Coronary artery (tissue), 2 donors: ENCODE measurements at regions not wholly inside any gene's neighbourhood (a gene's known extent, or its start where the extent isn't known, plus 50 kb on each side); places are given as distances from the start of the nearest gene placed in this dataset.

ENCODE experiments used
- DNase-seq: peaks from one replicate; pipeline ENCODE4 v3.0.0-alpha.2; 2017; ENCODE audit warnings: low spot score
- H3K27ac ChIP-seq, 2 donors: fragments of 200-600 bp; sonication (generic); one replicate each; pipeline ENCODE4 v1.5.1; 2016 to 2019
- H3K4me3 ChIP-seq: fragments of 200-600 bp; sonication (generic); 2 replicates; pipeline ENCODE4 v1.5.1; 2016; ENCODE audit warnings: mild to moderate bottlenecking, moderate library complexity
- CTCF ChIP-seq: fragments of 200-600 bp; sonication (generic); IDR thresholded peaks from one replicate; pipeline ENCODE4 v1.5.1; 2019; ENCODE audit warnings: antibody characterized with exemption

GRCh38 chr13:61935710-61936109 lies 520.1 kb upstream of the PCDH20 start:
- TF ChIP-seq CTCF = no peak
- H3K27ac ChIP-seq = no peak overlapping the region
- H3K4me3 ChIP-seq = no peak overlapping the region
- no peak for DNase-seq

- no peak for DNase-seq
- TF ChIP-seq CTCF = no peak
Measured at GRCh38 chr13:61927648-61928047, 512.0 kb upstream of the PCDH20 start.

GRCh38 chr13:61918841-61919240 lies 503.2 kb upstream of the PCDH20 start:
- TF ChIP-seq CTCF = no peak
- no peak for DNase-seq
- H3K27ac ChIP-seq = no peak overlapping the region
- H3K4me3 ChIP-seq = no peak overlapping the region

More at GRCh38 chr13:61927648-61928047, 512.0 kb upstream of the PCDH20 start:
- Histone ChIP-seq H3K27ac (no peak overlapping the region), H3K4me3 (no peak overlapping the region)

- no peak overlapping the region for H3K27ac ChIP-seq
- no peak for TF ChIP-seq CTCF
- DNase-seq = no peak
- no peak overlapping the region for H3K4me3 ChIP-seq
Measured at GRCh38 chr13:61916483-61916882, 500.8 kb upstream of the PCDH20 start.

GRCh38 chr13:61913183-61913582 lies 497.5 kb upstream of the PCDH20 start:
- TF ChIP-seq CTCF = no peak
- Histone ChIP-seq H3K4me3 (no peak overlapping the region), H3K27ac (no peak overlapping the region)
- DNase-seq = no peak

- Histone ChIP-seq H3K4me3 (no peak overlapping the region), H3K27ac (no peak overlapping the region)
- TF ChIP-seq CTCF = no peak
- no peak for DNase-seq
Measured at GRCh38 chr13:61908906-61909615, 493.4 kb upstream of the PCDH20 start.

- DNase-seq = no peak
- H3K27ac ChIP-seq = no peak overlapping the region
- H3K4me3 ChIP-seq = no peak overlapping the region
- TF ChIP-seq CTCF = no peak
Measured at GRCh38 chr13:61905054-61905453, 489.4 kb upstream of the PCDH20 start.
